ENCODE measurements at regions not wholly inside any gene's neighbourhood (a gene's known extent, or its start where the extent isn't known, plus 50 kb on each side); places are given as distances from the start of the nearest gene placed in this dataset.

GRCh38 chr2:104215269-104216161, 638.4 kb upstream of the POU3F3 start:
- no peaks in the 10 kb centered on the region for H3K27me3 ChIP-seq (ENCODE audit: insufficient read depth, low read length)
- WGBS: 21% methylated on average over 14 of the region's 14 CpGs
- no peaks in the 10 kb centered on the region for H3K36me3 ChIP-seq (ENCODE audit: insufficient read depth, low read length)
- H3K4me1 ChIP-seq (ENCODE audit: insufficient read depth, low read length): peaks cover 32% of the 10 kb centered on the region
- H3K9me3 ChIP-seq (ENCODE audit: insufficient read depth, low read depth, low read length): no peaks in the 10 kb centered on the region
- H3K9ac ChIP-seq (ENCODE audit: low read depth, low read length): 0 out of 2 replicates have a peak overlapping the region, but pooled peaks have one; percentile 35
- peak overlapping the region; percentile 54 for H3K4me3 ChIP-seq (ENCODE audit: low read length)
- H3K27ac ChIP-seq (ENCODE audit: low read depth, low read length): no peak overlapping the region

GRCh38 chr2:104233591-104233990, 620.3 kb upstream of the POU3F3 start:
- H3K4me3 ChIP-seq (ENCODE audit: low read length): no peak overlapping the region
- H3K9me3 ChIP-seq (ENCODE audit: insufficient read depth, low read depth, low read length): no peaks in the 10 kb centered on the region
- H3K9ac ChIP-seq (ENCODE audit: low read depth, low read length): no peak overlapping the region
- H3K27ac ChIP-seq (ENCODE audit: low read depth, low read length): no peak overlapping the region
- no peaks in the 10 kb centered on the region for H3K27me3 ChIP-seq (ENCODE audit: insufficient read depth, low read length)
- no peaks in the 10 kb centered on the region for H3K4me1 ChIP-seq (ENCODE audit: insufficient read depth, low read length)
- WGBS: 97% methylated on average over 1 of the region's 1 CpG
- H3K36me3 ChIP-seq (ENCODE audit: insufficient read depth, low read length): no peaks in the 10 kb centered on the region

GRCh38 chr2:104236491-104236890, 617.4 kb upstream of the POU3F3 start:
- H3K4me3 ChIP-seq (ENCODE audit: low read length): no peak overlapping the region
- no peaks in the 10 kb centered on the region for H3K27me3 ChIP-seq (ENCODE audit: insufficient read depth, low read length)
- WGBS: 93% methylated on average over 4 of the region's 5 CpGs
- H3K36me3 ChIP-seq (ENCODE audit: insufficient read depth, low read length): no peaks in the 10 kb centered on the region
- H3K4me1 ChIP-seq (ENCODE audit: insufficient read depth, low read length): no peaks in the 10 kb centered on the region
- H3K9me3 ChIP-seq (ENCODE audit: insufficient read depth, low read depth, low read length): peaks cover 12% of the 10 kb centered on the region
- H3K27ac ChIP-seq (ENCODE audit: low read depth, low read length): no peak overlapping the region
- no peak overlapping the region for H3K9ac ChIP-seq (ENCODE audit: low read depth, low read length)

- Histone ChIP-seq H3K27me3 (ENCODE audit: insufficient read depth, low read length) (no peaks in the 10 kb centered on the region), H3K9ac (ENCODE audit: low read depth, low read length) (no peak overlapping the region), H3K4me1 (ENCODE audit: insufficient read depth, low read length) (no peaks in the 10 kb centered on the region), H3K36me3 (ENCODE audit: insufficient read depth, low read length) (no peaks in the 10 kb centered on the region), H3K4me3 (ENCODE audit: low read length) (no peak overlapping the region), H3K27ac (ENCODE audit: low read depth, low read length) (no peak overlapping the region), H3K9me3 (ENCODE audit: insufficient read depth, low read depth, low read length) (peaks cover 27% of the 10 kb centered on the region)
These were observed 612.9 kb upstream of the POU3F3 start for GRCh38 chr2:104240984-104241383.

GRCh38 chr2:104249629-104250028, 604.3 kb upstream of the POU3F3 start:
- Histone ChIP-seq H3K36me3 (ENCODE audit: insufficient read depth, low read length) (no peaks in the 10 kb centered on the region), H3K27ac (ENCODE audit: low read depth, low read length) (no peak overlapping the region), H3K27me3 (ENCODE audit: insufficient read depth, low read length) (no peaks in the 10 kb centered on the region), H3K9me3 (ENCODE audit: insufficient read depth, low read depth, low read length) (no peaks in the 10 kb centered on the region), H3K4me3 (ENCODE audit: low read length) (no peak overlapping the region), H3K4me1 (ENCODE audit: insufficient read depth, low read length) (no peaks in the 10 kb centered on the region), H3K9ac (ENCODE audit: low read depth, low read length) (no peak overlapping the region)
- WGBS: 88% methylated on average over 4 of the region's 4 CpGs

- no peaks in the 10 kb centered on the region for H3K9me3 ChIP-seq (ENCODE audit: insufficient read depth, low read depth, low read length)
- 95% methylated on average over 1 of the region's 2 CpGs for WGBS
- H3K27ac ChIP-seq (ENCODE audit: low read depth, low read length): no peak overlapping the region
- no peaks in the 10 kb centered on the region for H3K4me1 ChIP-seq (ENCODE audit: insufficient read depth, low read length)
- no peaks in the 10 kb centered on the region for H3K36me3 ChIP-seq (ENCODE audit: insufficient read depth, low read length)
- H3K4me3 ChIP-seq (ENCODE audit: low read length): no peak overlapping the region
- no peak overlapping the region for H3K9ac ChIP-seq (ENCODE audit: low read depth, low read length)
- H3K27me3 ChIP-seq (ENCODE audit: insufficient read depth, low read length): no peaks in the 10 kb centered on the region
These were observed 603.3 kb upstream of the POU3F3 start for GRCh38 chr2:104250635-104251034.

- H3K27me3 ChIP-seq (ENCODE audit: insufficient read depth, low read length): no peaks in the 10 kb centered on the region
- no peak overlapping the region for H3K4me3 ChIP-seq (ENCODE audit: low read length)
- H3K36me3 ChIP-seq (ENCODE audit: insufficient read depth, low read length): no peaks in the 10 kb centered on the region
- no peak overlapping the region for H3K9ac ChIP-seq (ENCODE audit: low read depth, low read length)
- no peak overlapping the region for H3K27ac ChIP-seq (ENCODE audit: low read depth, low read length)
- H3K4me1 ChIP-seq (ENCODE audit: insufficient read depth, low read length): no peaks in the 10 kb centered on the region
- H3K9me3 ChIP-seq (ENCODE audit: insufficient read depth, low read depth, low read length): no peaks in the 10 kb centered on the region
These were observed 599.9 kb upstream of the POU3F3 start for GRCh38 chr2:104254017-104254416.

- no peak overlapping the region for H3K4me3 ChIP-seq (ENCODE audit: low read length)
- H3K36me3 ChIP-seq (ENCODE audit: insufficient read depth, low read length): no peaks in the 10 kb centered on the region
- no peak overlapping the region for H3K9ac ChIP-seq (ENCODE audit: low read depth, low read length)
- no peak overlapping the region for H3K27ac ChIP-seq (ENCODE audit: low read depth, low read length)
- no peaks in the 10 kb centered on the region for H3K4me1 ChIP-seq (ENCODE audit: insufficient read depth, low read length)
- H3K9me3 ChIP-seq (ENCODE audit: insufficient read depth, low read depth, low read length): peaks cover 33% of the 10 kb centered on the region
- no peaks in the 10 kb centered on the region for H3K27me3 ChIP-seq (ENCODE audit: insufficient read depth, low read length)
- WGBS: no CpG with 5 or more reads among the region's 1 CpG
These were observed 591.2 kb upstream of the POU3F3 start for GRCh38 chr2:104262714-104263113.

- Histone ChIP-seq H3K4me3 (ENCODE audit: low read length) (no peak overlapping the region), H3K27ac (ENCODE audit: low read depth, low read length) (no peak overlapping the region), H3K4me1 (ENCODE audit: insufficient read depth, low read length) (no peaks in the 10 kb centered on the region), H3K9ac (ENCODE audit: low read depth, low read length) (no peak overlapping the region), H3K9me3 (ENCODE audit: insufficient read depth, low read depth, low read length) (no peaks in the 10 kb centered on the region), H3K27me3 (ENCODE audit: insufficient read depth, low read length) (no peaks in the 10 kb centered on the region), H3K36me3 (ENCODE audit: insufficient read depth, low read length) (no peaks in the 10 kb centered on the region)
- WGBS: no CpG with 5 or more reads among the region's 1 CpG
These were observed 574.3 kb upstream of the POU3F3 start for GRCh38 chr2:104279646-104280045.

- no peaks in the 10 kb centered on the region for H3K36me3 ChIP-seq (ENCODE audit: insufficient read depth, low read length)
- H3K4me1 ChIP-seq (ENCODE audit: insufficient read depth, low read length): no peaks in the 10 kb centered on the region
- no peak overlapping the region for H3K9ac ChIP-seq (ENCODE audit: low read depth, low read length)
- no peak overlapping the region for H3K4me3 ChIP-seq (ENCODE audit: low read length)
- no peaks in the 10 kb centered on the region for H3K9me3 ChIP-seq (ENCODE audit: insufficient read depth, low read depth, low read length)
- WGBS: 86% methylated on average over 1 of the region's 1 CpG
- H3K27ac ChIP-seq (ENCODE audit: low read depth, low read length): no peak overlapping the region
- no peaks in the 10 kb centered on the region for H3K27me3 ChIP-seq (ENCODE audit: insufficient read depth, low read length)
These were observed 573.7 kb upstream of the POU3F3 start for GRCh38 chr2:104280216-104280615.

GRCh38 chr2:104286841-104287240, 567.1 kb upstream of the POU3F3 start:
- Histone ChIP-seq H3K4me3 (ENCODE audit: low read length) (no peak overlapping the region), H3K4me1 (ENCODE audit: insufficient read depth, low read length) (peaks cover 14% of the 10 kb centered on the region), H3K27me3 (ENCODE audit: insufficient read depth, low read length) (no peaks in the 10 kb centered on the region), H3K9ac (ENCODE audit: low read depth, low read length) (no peak overlapping the region), H3K9me3 (ENCODE audit: insufficient read depth, low read depth, low read length) (no peaks in the 10 kb centered on the region), H3K27ac (ENCODE audit: low read depth, low read length) (no peak overlapping the region), H3K36me3 (ENCODE audit: insufficient read depth, low read length) (no peaks in the 10 kb centered on the region)
- 0% methylated on average over 3 of the region's 3 CpGs for WGBS
